NCI-H526 (cell line): ENCODE measurements at regions not wholly inside any gene's neighbourhood (a gene's known extent, or its start where the extent isn't known, plus 50 kb on each side); places are given as distances from the start of the nearest gene placed in this dataset.

ENCODE experiments used
- DNase-seq, 2 experiments: peaks; one replicate each; lab custom pipeline; 2025; lab: John Stamatoyannopoulos, UW

GRCh38 chr3:59653405-59654122, 603.7 kb upstream of the CFAP20DC start:
- no peak for DNase-seq

- no peak for DNase-seq
Measured at GRCh38 chr3:59644479-59645402, 594.9 kb upstream of the CFAP20DC start.

- DNase-seq, result no peak
Measured at GRCh38 chr3:59641169-59641899, 591.5 kb upstream of the CFAP20DC start.

- peak; percentile 15 to 24 for DNase-seq
Measured at GRCh38 chr3:59632760-59633573, 583.1 kb upstream of the CFAP20DC start.

GRCh38 chr3:59631482-59631881, 581.7 kb upstream of the CFAP20DC start:
- peak in 1 of 2 experiments; percentile 28 for DNase-seq

GRCh38 chr3:59621037-59621436, 571.2 kb upstream of the CFAP20DC start:
- DNase-seq, result no peak

GRCh38 chr3:59620325-59620724, 570.5 kb upstream of the CFAP20DC start:
- no peak for DNase-seq

GRCh38 chr3:59612444-59612715, 562.6 kb upstream of the CFAP20DC start:
- no peak for DNase-seq

- no peak for DNase-seq
Measured at GRCh38 chr3:59611649-59612443, 562.0 kb upstream of the CFAP20DC start.

GRCh38 chr3:59609657-59610348, 560.0 kb upstream of the CFAP20DC start:
- DNase-seq, result no peak

- no peak for DNase-seq
Measured at GRCh38 chr3:59608356-59608755, 558.5 kb upstream of the CFAP20DC start.

- DNase-seq, result no peak
Measured at GRCh38 chr3:59607656-59608055, 557.8 kb upstream of the CFAP20DC start.

- no peak for DNase-seq
Measured at GRCh38 chr3:59606638-59607266, 556.9 kb upstream of the CFAP20DC start.

GRCh38 chr3:59605944-59606534, 556.2 kb upstream of the CFAP20DC start:
- DNase-seq, result no peak

GRCh38 chr3:59605318-59605717, 555.5 kb upstream of the CFAP20DC start:
- no peak for DNase-seq

GRCh38 chr3:59601486-59601885, 551.7 kb upstream of the CFAP20DC start:
- DNase-seq, result no peak

- DNase-seq, result no peak
Measured at GRCh38 chr3:59600631-59601030, 550.8 kb upstream of the CFAP20DC start.

GRCh38 chr3:59596741-59597140, 546.9 kb upstream of the CFAP20DC start:
- DNase-seq, result no peak

GRCh38 chr3:59595830-59596229, 546.0 kb upstream of the CFAP20DC start:
- DNase-seq, result no peak

GRCh38 chr3:59593380-59593779, 543.6 kb upstream of the CFAP20DC start:
- no peak for DNase-seq
